Activated B cell treated with CpG ODN at 0.5 μM for 24 hours (primary cell): ENCODE measurements at regions not wholly inside any gene's neighbourhood (a gene's known extent, or its start where the extent isn't known, plus 50 kb on each side); places are given as distances from the start of the nearest gene placed in this dataset.

Experiments used
- ATAC-seq: fragments of 200-7000 bp; cut with Tn5 transposase; one replicate; pipeline ENCODE4 v1.10.0; 2021; ENCODE audit warnings: low read depth, mild to moderate bottlenecking, moderate library complexity
- CTCF ChIA-PET: fragments of 350-600 bp; sonication (Branson Sonifier 250); formaldehyde crosslinking; loops from one replicate; lab custom pipeline; 2021; ENCODE audit warnings: antibody characterized with exemption; lab: Charles Lee
- POLR2A ChIA-PET: fragments of 350-600 bp; sonication (Branson Sonifier 250); formaldehyde crosslinking; loops from one replicate; lab custom pipeline; 2021; ENCODE audit warnings: antibody characterized with exemption; lab: Charles Lee
- DNase-seq: peaks from one replicate; pipeline ENCODE4 v3.0.0; 2022
- H3K27ac Mint-ChIP-seq: one replicate; pipeline ENCODE4 v1.8.0; 2020; ENCODE audit warnings: mixed read lengths
- H3K27me3 Mint-ChIP-seq: one replicate; pipeline ENCODE4 v1.8.0; 2021; ENCODE audit warnings: mixed read lengths
- H3K36me3 Mint-ChIP-seq: one replicate; pipeline ENCODE4 v1.8.0; 2021; ENCODE audit warnings: low read depth, mixed read lengths
- H3K4me1 Mint-ChIP-seq: one replicate; pipeline ENCODE4 v1.8.0; 2021; ENCODE audit warnings: mixed read lengths
- H3K4me3 Mint-ChIP-seq: one replicate; pipeline ENCODE4 v1.8.0; 2020; ENCODE audit warnings: mild to moderate bottlenecking, mixed read lengths
- H3K9me3 Mint-ChIP-seq: one replicate; pipeline ENCODE4 v1.8.0; 2020; ENCODE audit warnings: mixed read lengths
- intact Hi-C: fragments of 100-400 bp; cut with micrococcal nuclease; formaldehyde crosslinking; loops from one replicate; pipeline ENCODE4 v1.15.1; 2024
- TF ChIP-seq, protein P1 (sequence below): fragments of 200-600 bp; IDR thresholded peaks from one replicate; pipeline ENCODE4 v1.8.0; 2022; ENCODE audit warnings: antibody characterized with exemption, mild to moderate bottlenecking

DNA sequence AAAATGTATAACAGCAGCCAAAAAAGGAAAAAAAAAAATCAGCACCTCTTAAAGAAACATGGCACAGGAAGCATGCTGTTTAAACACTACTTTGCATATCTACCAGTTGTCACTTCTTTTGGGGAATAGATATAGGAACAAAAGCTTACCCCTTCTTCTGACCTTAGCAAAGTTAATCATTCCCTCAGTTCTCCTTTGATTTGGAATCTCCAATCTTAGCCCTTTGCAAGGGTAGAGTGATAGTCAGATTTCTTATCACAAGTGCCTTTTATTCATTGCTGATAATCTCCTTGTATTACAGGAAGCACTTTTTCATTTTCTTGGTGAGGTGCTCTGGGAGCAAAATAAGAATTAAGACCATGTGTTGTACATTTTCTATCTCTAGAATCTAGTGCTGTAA, 1327.6 kb downstream of the OLFM4 start:
- no peak for ATAC-seq
- intact Hi-C loops, result no loop called here
- CTCF ChIA-PET, result no interaction called here

DNA sequence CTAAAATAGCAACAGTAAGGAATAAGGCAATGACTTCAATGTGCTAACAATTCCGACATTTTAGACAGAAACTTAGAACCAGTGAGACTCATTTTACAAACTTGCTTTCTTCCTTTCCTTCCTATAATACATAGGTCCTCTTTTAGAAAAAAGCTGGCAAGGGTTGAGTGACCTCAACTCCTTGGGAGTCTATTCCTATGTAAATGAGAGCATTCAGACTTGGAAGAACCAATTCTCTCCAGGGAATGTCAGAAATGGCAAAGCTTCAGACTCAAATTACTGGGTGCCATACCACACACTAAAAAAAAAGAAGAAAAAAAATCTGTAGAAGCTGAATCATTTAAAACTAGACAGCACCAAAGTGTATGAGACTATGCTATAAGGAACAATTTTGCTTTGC, 1328.2 kb downstream of the OLFM4 start:
- CTCF ChIA-PET, result no interaction called here
- POLR2A ChIA-PET, result no interaction called here
- H3K36me3 Mint-ChIP-seq, result no peaks in the 10 kb centered on the region
- peaks cover 4% of the 10 kb centered on the region for H3K9me3 Mint-ChIP-seq
- H3K27me3 Mint-ChIP-seq, result no peaks in the 10 kb centered on the region
- H3K4me3 Mint-ChIP-seq, result no peak overlapping the region
- TF ChIP-seq, protein P1, sequence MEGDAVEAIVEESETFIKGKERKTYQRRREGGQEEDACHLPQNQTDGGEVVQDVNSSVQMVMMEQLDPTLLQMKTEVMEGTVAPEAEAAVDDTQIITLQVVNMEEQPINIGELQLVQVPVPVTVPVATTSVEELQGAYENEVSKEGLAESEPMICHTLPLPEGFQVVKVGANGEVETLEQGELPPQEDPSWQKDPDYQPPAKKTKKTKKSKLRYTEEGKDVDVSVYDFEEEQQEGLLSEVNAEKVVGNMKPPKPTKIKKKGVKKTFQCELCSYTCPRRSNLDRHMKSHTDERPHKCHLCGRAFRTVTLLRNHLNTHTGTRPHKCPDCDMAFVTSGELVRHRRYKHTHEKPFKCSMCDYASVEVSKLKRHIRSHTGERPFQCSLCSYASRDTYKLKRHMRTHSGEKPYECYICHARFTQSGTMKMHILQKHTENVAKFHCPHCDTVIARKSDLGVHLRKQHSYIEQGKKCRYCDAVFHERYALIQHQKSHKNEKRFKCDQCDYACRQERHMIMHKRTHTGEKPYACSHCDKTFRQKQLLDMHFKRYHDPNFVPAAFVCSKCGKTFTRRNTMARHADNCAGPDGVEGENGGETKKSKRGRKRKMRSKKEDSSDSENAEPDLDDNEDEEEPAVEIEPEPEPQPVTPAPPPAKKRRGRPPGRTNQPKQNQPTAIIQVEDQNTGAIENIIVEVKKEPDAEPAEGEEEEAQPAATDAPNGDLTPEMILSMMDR, result no peak
- H3K4me1 Mint-ChIP-seq, result no peaks in the 10 kb centered on the region
- no peak overlapping the region for H3K27ac Mint-ChIP-seq
- no peak for DNase-seq
- no peak for ATAC-seq
- intact Hi-C loops, result no loop called here

More for the DNA sequence above, 1327.6 kb downstream of the OLFM4 start:
- no peaks in the 10 kb centered on the region for H3K36me3 Mint-ChIP-seq
- POLR2A ChIA-PET, result no interaction called here
- H3K9me3 Mint-ChIP-seq, result peaks cover 4% of the 10 kb centered on the region
- TF ChIP-seq, protein P1, result no peak
- H3K4me1 Mint-ChIP-seq, result no peaks in the 10 kb centered on the region
- H3K27me3 Mint-ChIP-seq, result no peaks in the 10 kb centered on the region
- no peak overlapping the region for H3K27ac Mint-ChIP-seq
- no peak for DNase-seq
- no peak overlapping the region for H3K4me3 Mint-ChIP-seq

DNA sequence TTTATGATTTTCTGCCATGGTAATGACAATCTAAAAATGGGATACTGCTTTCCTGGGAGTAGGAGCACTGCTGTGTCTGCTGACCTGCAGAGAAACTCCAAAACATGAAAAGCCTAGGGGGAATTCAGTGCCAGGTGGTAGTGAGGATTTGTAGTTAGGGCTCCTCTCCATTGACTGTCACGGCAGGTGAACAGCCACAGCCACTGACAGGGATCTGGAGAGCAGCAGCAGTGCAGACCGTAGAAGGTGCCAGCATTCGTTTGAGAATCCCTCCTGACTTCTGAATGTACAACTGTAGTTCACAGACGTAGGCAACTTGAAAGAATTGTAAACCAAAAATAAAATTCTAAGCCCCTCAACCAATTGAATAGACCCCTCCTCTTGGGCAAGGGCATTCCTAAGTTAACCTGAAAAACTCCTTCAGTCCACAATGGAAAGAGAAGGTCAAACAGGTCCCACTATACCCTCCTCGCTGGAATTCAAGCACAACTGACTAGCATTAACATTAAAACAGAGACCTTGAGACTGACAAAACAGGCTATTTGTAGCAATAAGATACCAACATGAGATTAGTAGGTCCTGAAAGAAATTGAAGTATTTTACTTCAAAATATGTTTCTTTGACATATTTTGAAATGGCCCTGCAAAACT, 1328.8 kb downstream of the OLFM4 start:
- CTCF ChIA-PET, result no interaction called here
- ATAC-seq (no peak), DNase-seq (no peak)
- no peaks in the 10 kb centered on the region for H3K36me3 Mint-ChIP-seq
- H3K27me3 Mint-ChIP-seq, result no peaks in the 10 kb centered on the region
- intact Hi-C loops, result no loop called here
- H3K4me1 Mint-ChIP-seq, result no peaks in the 10 kb centered on the region
- POLR2A ChIA-PET, result no interaction called here
- no peak overlapping the region for H3K27ac Mint-ChIP-seq
- H3K4me3 Mint-ChIP-seq, result no peak overlapping the region
- TF ChIP-seq, protein P1, result no peak
- H3K9me3 Mint-ChIP-seq, result peaks cover 4% of the 10 kb centered on the region

DNA sequence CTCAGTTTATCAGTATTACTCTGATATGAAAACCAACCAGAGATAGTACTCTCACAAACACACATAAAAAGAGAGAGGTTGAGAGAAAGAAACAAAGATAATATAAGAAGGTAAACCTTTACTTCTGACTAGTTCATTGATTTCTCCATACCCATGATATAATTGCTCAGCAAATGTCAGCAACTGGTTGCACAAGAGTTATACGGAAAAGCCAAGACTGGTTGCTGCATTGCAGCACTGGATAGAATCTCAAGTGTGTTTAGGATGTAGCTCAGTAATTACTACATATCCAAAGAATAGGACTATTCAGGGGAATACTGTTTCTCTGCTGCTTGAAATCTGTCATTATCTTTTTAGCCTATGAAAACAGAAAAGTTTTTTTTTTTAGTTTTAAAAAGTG, 1332.8 kb downstream of the OLFM4 start:
- H3K9me3 Mint-ChIP-seq, result peaks cover 6% of the 10 kb centered on the region
- no peaks in the 10 kb centered on the region for H3K4me1 Mint-ChIP-seq
- intact Hi-C loops, result no loop called here
- ChIA-PET POLR2A (no interaction called here), CTCF (no interaction called here)
- no peak for DNase-seq
- no peak overlapping the region for H3K4me3 Mint-ChIP-seq
- H3K36me3 Mint-ChIP-seq, result no peaks in the 10 kb centered on the region
- TF ChIP-seq, protein P1, result no peak
- H3K27ac Mint-ChIP-seq, result no peak overlapping the region
- no peak for ATAC-seq
- H3K27me3 Mint-ChIP-seq, result no peaks in the 10 kb centered on the region

DNA sequence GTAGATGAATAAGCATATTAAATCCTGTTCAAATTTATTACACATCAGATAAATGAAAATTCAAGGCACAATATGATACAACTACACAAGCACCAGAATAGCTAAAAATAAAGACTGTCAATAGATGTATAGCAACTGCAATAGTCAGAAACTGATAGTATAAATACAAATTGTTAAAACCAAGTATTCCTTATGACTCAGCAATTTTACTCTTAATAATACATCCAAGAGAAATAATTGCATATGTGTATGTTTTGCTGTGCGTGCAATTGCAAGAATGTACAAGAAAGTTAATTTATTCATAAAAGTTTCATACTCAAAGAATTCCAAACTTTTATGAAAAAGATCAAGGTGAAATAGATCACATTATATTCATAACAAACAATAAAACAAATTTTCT, 1338.1 kb downstream of the OLFM4 start:
- H3K4me3 Mint-ChIP-seq, result no peak overlapping the region
- ChIA-PET CTCF (no interaction called here), POLR2A (no interaction called here)
- no peak for ATAC-seq
- TF ChIP-seq, protein P1, result no peak
- no peaks in the 10 kb centered on the region for H3K36me3 Mint-ChIP-seq
- no peak for DNase-seq
- intact Hi-C loops, result no loop called here
- H3K9me3 Mint-ChIP-seq, result peaks cover 10% of the 10 kb centered on the region
- no peaks in the 10 kb centered on the region for H3K4me1 Mint-ChIP-seq
- H3K27me3 Mint-ChIP-seq, result no peaks in the 10 kb centered on the region
- H3K27ac Mint-ChIP-seq, result no peak overlapping the region
